ENCODE measurements at regions not wholly inside any gene's neighbourhood (a gene's known extent, or its start where the extent isn't known, plus 50 kb on each side); places are given as distances from the start of the nearest gene placed in this dataset.

GRCh38 chr6:73954881-73955280 lies 258.9 kb downstream of the CD109 start:
- Histone ChIP-seq H3K79me2 (replicated peaks; ENCODE audit: insufficient read depth) (no peaks in the 10 kb centered on the region), H3K4me1 (ENCODE audit: insufficient read depth) (no peaks in the 10 kb centered on the region), H3K27me3 (ENCODE audit: insufficient read depth) (no peaks in the 10 kb centered on the region), H3K4me2 (no peak overlapping the region), H3K9me2 (ENCODE audit: insufficient read depth) (no peaks in the 10 kb centered on the region; the same call in 1 of the 2 replicates), H3K27ac (ENCODE audit: low read depth) (no peak overlapping the region), H3K36me3 (ENCODE audit: insufficient read depth) (no peaks in the 10 kb centered on the region), H2AFZ (no peak overlapping the region), H4K20me1 (replicated peaks; ENCODE audit: insufficient read depth) (no peaks in the 10 kb centered on the region), H3K4me3 (no peak overlapping the region), H3F3A (replicated peaks; ENCODE audit: low read depth) (no peaks in the 10 kb centered on the region)
- no peak for TF ChIP-seq JUNB (IDR thresholded peaks at IDR 0.05; ENCODE audit: unreplicated experiment)
- no peak for TF ChIP-seq POLR2AphosphoS5 (IDR thresholded peaks at IDR 0.05; ENCODE audit: low read depth)
- no peak for TF ChIP-seq EZH2phosphoT487 (IDR thresholded peaks at IDR 0.05; ENCODE audit: unreplicated experiment)
- TF ChIP-seq CREB1 (CRISPR knock-in tag; IDR thresholded peaks at IDR 0.05; ENCODE audit: low read depth) = no peak
- no peak for TF ChIP-seq STAT1 (IDR thresholded peaks at IDR 0.05; ENCODE audit: unreplicated experiment)
- TF ChIP-seq NANOG (IDR thresholded peaks at IDR 0.05; ENCODE audit: borderline replicate concordance) = no peak
- TF ChIP-seq CTCF (conservative IDR thresholded peaks at IDR 0.05; ENCODE audit: low read depth in 2 of 2) = no peak
- no peak for TF ChIP-seq ZNF114 (CRISPR knock-in tag; IDR thresholded peaks at IDR 0.05)
- no peak for TF ChIP-seq ETS1 (IDR thresholded peaks at IDR 0.05)
- TF ChIP-seq EZH2 (IDR thresholded peaks at IDR 0.05; ENCODE audit: low read depth, unreplicated experiment) = no peak
- no peak for TF ChIP-seq ZNF462 (CRISPR knock-in tag; IDR thresholded peaks at IDR 0.05)
- TF ChIP-seq REST (IDR thresholded peaks at IDR 0.05; ENCODE audit: unreplicated experiment) = no peak
- no peak for TF ChIP-seq ZNF331 (CRISPR knock-in tag; IDR thresholded peaks at IDR 0.05; ENCODE audit: low read depth)
- Mint-ChIP-seq H3K4me3 (no peak overlapping the region), H3K36me3 (ENCODE audit: low read depth) (no peaks in the 10 kb centered on the region), H3K4me1 (no peaks in the 10 kb centered on the region), H3K27ac (no peak overlapping the region), H3K9me3 (no peaks in the 10 kb centered on the region), H3K27me3 (ENCODE audit: insufficient read depth, low read depth, poor library complexity) (no peaks in the 10 kb centered on the region)
- ATAC-seq = no peak
- DNase-seq (ENCODE audit: low spot score) = no peak

Measured in GM23338 (cell line).